ENCODE measurements at regions not wholly inside any gene's neighbourhood (a gene's known extent, or its start where the extent isn't known, plus 50 kb on each side); places are given as distances from the start of the nearest gene placed in this dataset.

GRCh38 chr3:73952781-73953180, 328.0 kb upstream of the PDZRN3 start:
- no peak for DNase-seq
- intact Hi-C loops (cut with DNase I, micrococcal nuclease): no loop called here
- ATAC-seq: no peak

- intact Hi-C loops (cut with DNase I, micrococcal nuclease): no loop called here
- no peak for DNase-seq
- ATAC-seq: no peak
Observed at GRCh38 chr3:73950865-73951558, 326.3 kb upstream of the PDZRN3 start.

- ATAC-seq (no peak), DNase-seq (no peak)
- intact Hi-C loops (cut with DNase I, micrococcal nuclease): no loop called here
Observed at GRCh38 chr3:73945541-73945940, 320.8 kb upstream of the PDZRN3 start.

GRCh38 chr3:73939985-73940384, 315.2 kb upstream of the PDZRN3 start:
- intact Hi-C loops (cut with DNase I, micrococcal nuclease): no loop called here
- no peak for DNase-seq
- no peak for ATAC-seq

- DNase-seq (no peak), ATAC-seq (no peak)
- intact Hi-C loops (cut with DNase I, micrococcal nuclease): no loop called here
Observed at GRCh38 chr3:73933585-73933984, 308.8 kb upstream of the PDZRN3 start.

GRCh38 chr3:73927203-73927570, 302.4 kb upstream of the PDZRN3 start:
- ATAC-seq: no peak
- no peak for DNase-seq
- intact Hi-C loops (cut with DNase I, micrococcal nuclease): no loop called here

GRCh38 chr3:73926360-73927202, 301.8 kb upstream of the PDZRN3 start:
- ATAC-seq (no peak), DNase-seq (no peak)
- intact Hi-C loops (cut with DNase I, micrococcal nuclease): no loop called here

- DNase-seq (no peak), ATAC-seq (no peak)
- intact Hi-C loops (cut with DNase I, micrococcal nuclease): no loop called here
Observed at GRCh38 chr3:73925011-73925410, 300.3 kb upstream of the PDZRN3 start.

GRCh38 chr3:73924048-73924447, 299.3 kb upstream of the PDZRN3 start:
- intact Hi-C loops (cut with DNase I, micrococcal nuclease): no loop called here
- ATAC-seq (peak; percentile 41), DNase-seq (no peak)

GRCh38 chr3:73917643-73918042, 292.9 kb upstream of the PDZRN3 start:
- intact Hi-C loops (cut with DNase I, micrococcal nuclease): no loop called here
- DNase-seq (no peak), ATAC-seq (no peak)

GRCh38 chr3:73915886-73916285, 291.1 kb upstream of the PDZRN3 start:
- intact Hi-C loops (cut with DNase I, micrococcal nuclease): no loop called here
- ATAC-seq (no peak), DNase-seq (no peak)

GRCh38 chr3:73908218-73908617, 283.5 kb upstream of the PDZRN3 start:
- ATAC-seq (no peak), DNase-seq (no peak)
- intact Hi-C loops (cut with DNase I, micrococcal nuclease): no loop called here

- intact Hi-C loops (cut with DNase I, micrococcal nuclease): no loop called here
- no peak for ATAC-seq
- no peak for DNase-seq
Observed at GRCh38 chr3:73901686-73902085, 276.9 kb upstream of the PDZRN3 start.

GRCh38 chr3:73894474-73895213, 269.9 kb upstream of the PDZRN3 start:
- intact Hi-C loops (cut with DNase I, micrococcal nuclease): no loop called here
- ATAC-seq: no peak
- no peak for DNase-seq

GRCh38 chr3:73893089-73893488, 268.3 kb upstream of the PDZRN3 start:
- DNase-seq (no peak), ATAC-seq (no peak)
- intact Hi-C loops (cut with DNase I, micrococcal nuclease): no loop called here

GRCh38 chr3:73885862-73886261, 261.1 kb upstream of the PDZRN3 start:
- ATAC-seq: no peak
- intact Hi-C loops (cut with DNase I, micrococcal nuclease): no loop called here

GRCh38 chr3:73884361-73884760, 259.6 kb upstream of the PDZRN3 start:
- intact Hi-C loops (cut with DNase I, micrococcal nuclease): no loop called here
- DNase-seq: no peak
- ATAC-seq: no peak

More at GRCh38 chr3:73885862-73886261, 261.1 kb upstream of the PDZRN3 start:
- no peak for DNase-seq

GRCh38 chr3:73883497-73883896, 258.8 kb upstream of the PDZRN3 start:
- no peak for ATAC-seq
- no peak for DNase-seq
- intact Hi-C loops (cut with DNase I, micrococcal nuclease): no loop called here

GRCh38 chr3:73874606-73875369, 250.0 kb upstream of the PDZRN3 start:
- ATAC-seq (no peak), DNase-seq (no peak)
- intact Hi-C loops (cut with DNase I, micrococcal nuclease): no loop called here
